Neuronal stem cell (in vitro differentiated cells): ENCODE measurements at regions not wholly inside any gene's neighbourhood (a gene's known extent, or its start where the extent isn't known, plus 50 kb on each side); places are given as distances from the start of the nearest gene placed in this dataset.

Source experiments
- DNase-seq: peaks from one replicate; pipeline ENCODE4 v3.0.0-alpha.2; 2013; ENCODE audit warnings: low spot score
- H2AFZ ChIP-seq: one replicate; pipeline ENCODE4 v1.6.1; 2013; ENCODE audit warnings: mild to moderate bottlenecking, low read length, inconsistent platforms
- H2AK5ac ChIP-seq: 2 replicates; pipeline ENCODE4 v1.6.1; 2013; ENCODE audit warnings: low read depth, mild to moderate bottlenecking, inconsistent platforms, low read length, moderate library complexity, mixed read lengths
- H2BK120ac ChIP-seq: 2 replicates; pipeline ENCODE4 v1.6.1; 2013; ENCODE audit warnings: low read depth, mild to moderate bottlenecking, inconsistent platforms, low read length, moderate library complexity, mixed read lengths
- H2BK12ac ChIP-seq: one replicate; pipeline ENCODE4 v1.6.1; 2013; ENCODE audit warnings: low read length, inconsistent platforms
- H2BK15ac ChIP-seq: 2 replicates; pipeline ENCODE4 v1.6.1; 2013; ENCODE audit warnings: mild to moderate bottlenecking, low read length, inconsistent platforms, mixed read lengths
- H2BK5ac ChIP-seq: one replicate; pipeline ENCODE4 v1.6.1; 2013; ENCODE audit warnings: inconsistent platforms, mild to moderate bottlenecking, low read length, moderate library complexity
- H3K14ac ChIP-seq: one replicate; pipeline ENCODE4 v1.6.1; 2013; ENCODE audit warnings: low read length, inconsistent platforms
- H3K18ac ChIP-seq: 2 replicates; pipeline ENCODE4 v1.6.1; 2013; ENCODE audit warnings: low read length, inconsistent platforms
- H3K23ac ChIP-seq: 2 replicates; pipeline ENCODE4 v1.6.1; 2013; ENCODE audit warnings: low read depth, mild to moderate bottlenecking, mixed read lengths, low read length, inconsistent platforms; ENCODE audit not compliant: poor library complexity
- H3K27ac ChIP-seq: replicated peaks from 3 replicates; pipeline ENCODE4 v1.5.1; 2013; ENCODE audit warnings: low read length, inconsistent platforms
- H3K27me3 ChIP-seq, 3 experiments: 2 replicates each; pipeline ENCODE4 v1.6.1; 2013; ENCODE audit warnings: low read length in 3 of 3, mild to moderate bottlenecking in 2 of 3, inconsistent platforms in 1 of 3, low read depth in 1 of 3, mixed read lengths in 1 of 3, moderate library complexity in 1 of 3; ENCODE audit not compliant: control insufficient read depth in 3 of 3, insufficient read depth in 3 of 3
- H3K36me3 ChIP-seq, 2 donors: replicated peaks in 1 of 2; 2 replicates each; pipeline ENCODE4 v1.6.1; 2013; ENCODE audit warnings: low read length in 2 of 2; ENCODE audit not compliant: control insufficient read depth in 2 of 2, insufficient read depth in 2 of 2
- H3K4ac ChIP-seq: 2 replicates; pipeline ENCODE4 v1.6.1; 2013; ENCODE audit warnings: inconsistent platforms, mild to moderate bottlenecking, low read length, moderate library complexity
- H3K4me1 ChIP-seq, 2 donors: 1 replicate in 1 of 2; 2 replicates in 1 of 2; pipeline ENCODE4 v1.6.1; 2013; ENCODE audit warnings: low read length in 2 of 2, low read depth in 1 of 2; ENCODE audit not compliant: control insufficient read depth in 2 of 2, insufficient read depth in 1 of 2
- H3K4me2 ChIP-seq: one replicate; pipeline ENCODE4 v1.6.1; 2013; ENCODE audit warnings: mild to moderate bottlenecking, low read length, inconsistent platforms; ENCODE audit not compliant: insufficient read depth, poor library complexity, severe bottlenecking
- H3K4me3 ChIP-seq, 2 donors: 2 replicates each; pipeline ENCODE4 v1.5.1; 2013; ENCODE audit warnings: low read length in 2 of 2, mild to moderate bottlenecking in 2 of 2, inconsistent platforms in 1 of 2, moderate library complexity in 1 of 2
- H3K79me1 ChIP-seq: one replicate; pipeline ENCODE4 v1.6.1; 2013; ENCODE audit warnings: low read depth, mild to moderate bottlenecking, inconsistent platforms, low read length, moderate library complexity
- H3K9ac ChIP-seq: one replicate; pipeline ENCODE4 v1.6.1; 2013; ENCODE audit warnings: mild to moderate bottlenecking, low read depth, low read length, inconsistent platforms; ENCODE audit not compliant: poor library complexity
- H3K9me3 ChIP-seq, 2 donors: replicated peaks in 1 of 2; 2 replicates each; pipeline versions ENCODE3 to v1.6.1; 2013; ENCODE audit warnings: low read length in 2 of 2, mild to moderate bottlenecking in 2 of 2, inconsistent platforms in 1 of 2, low read depth in 1 of 2, mixed read lengths in 1 of 2, moderate library complexity in 1 of 2; ENCODE audit not compliant: control insufficient read depth in 2 of 2, insufficient read depth in 1 of 2
- H4K8ac ChIP-seq: one replicate; pipeline ENCODE4 v1.6.1; 2013; ENCODE audit warnings: low read depth, mild to moderate bottlenecking, inconsistent platforms, low read length, moderate library complexity
- H4K91ac ChIP-seq: one replicate; pipeline ENCODE4 v1.6.1; 2013; ENCODE audit warnings: low read length, low read depth, mild to moderate bottlenecking, inconsistent platforms; ENCODE audit not compliant: poor library complexity
- whole genome bisulfite sequencing, 2 donors: extraction: QIAGEN DNeasy Blood & Tissue Kit; methylation state at CpG; one replicate each; pipeline ENCODE4 v1.1.7; 2013; ENCODE audit warnings: missing lambda C conversion rate in 2 of 2, mixed read lengths in 1 of 2; ENCODE audit not compliant: insufficient read length in 2 of 2, insufficient replicate concordance in 1 of 2; ENCODE audit errors: extremely low coverage in 2 of 2; 5-methylcytosine and 5-hydroxymethylcytosine counted together

DNA sequence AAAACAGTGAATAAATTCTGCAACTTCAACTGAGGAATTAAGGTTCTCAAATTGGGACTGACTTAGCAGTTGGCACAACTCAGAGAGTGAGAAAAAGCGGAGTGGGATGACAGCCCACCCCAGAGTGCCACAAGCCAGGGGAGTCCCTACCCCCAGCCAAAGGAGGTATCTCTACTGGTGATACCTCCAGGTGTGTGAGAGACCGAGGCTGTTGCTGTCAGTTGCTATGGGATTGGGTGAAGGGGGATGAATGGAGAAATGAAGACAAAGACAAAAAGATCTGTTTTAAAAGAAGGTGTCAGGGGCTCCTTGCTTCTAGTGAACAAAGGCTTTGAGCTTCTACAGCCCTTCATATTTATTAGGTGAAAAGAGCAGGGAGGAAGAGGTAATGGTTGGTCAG is 71.4 kb upstream of the UGT2B10 start:
- Histone ChIP-seq H2AK5ac (no peak overlapping the region), H2BK120ac (no peak overlapping the region), H3K9ac (no peak overlapping the region), H3K36me3 (no peaks in the 10 kb centered on the region), H2BK5ac (no peak overlapping the region), H2BK12ac (no peak overlapping the region), H3K4me1 (no peaks in the 10 kb centered on the region), H3K27ac (no peak overlapping the region), H3K9me3 (no peaks in the 10 kb centered on the region), H2BK15ac (no peak overlapping the region), H4K8ac (no peak overlapping the region), H3K4me2 (no peak overlapping the region), H3K4ac (no peak overlapping the region), H3K4me3 (no peak overlapping the region), H2AFZ (no peak overlapping the region), H3K79me1 (no peaks in the 10 kb centered on the region), H3K18ac (no peak overlapping the region), H3K23ac (no peak overlapping the region), H3K14ac (no peak overlapping the region), H4K91ac (no peak overlapping the region), H3K27me3 (no peaks in the 10 kb centered on the region)
- no CpG with 5 or more reads among the region's 2 CpGs for WGBS, 2 donors
- no peak for DNase-seq

DNA sequence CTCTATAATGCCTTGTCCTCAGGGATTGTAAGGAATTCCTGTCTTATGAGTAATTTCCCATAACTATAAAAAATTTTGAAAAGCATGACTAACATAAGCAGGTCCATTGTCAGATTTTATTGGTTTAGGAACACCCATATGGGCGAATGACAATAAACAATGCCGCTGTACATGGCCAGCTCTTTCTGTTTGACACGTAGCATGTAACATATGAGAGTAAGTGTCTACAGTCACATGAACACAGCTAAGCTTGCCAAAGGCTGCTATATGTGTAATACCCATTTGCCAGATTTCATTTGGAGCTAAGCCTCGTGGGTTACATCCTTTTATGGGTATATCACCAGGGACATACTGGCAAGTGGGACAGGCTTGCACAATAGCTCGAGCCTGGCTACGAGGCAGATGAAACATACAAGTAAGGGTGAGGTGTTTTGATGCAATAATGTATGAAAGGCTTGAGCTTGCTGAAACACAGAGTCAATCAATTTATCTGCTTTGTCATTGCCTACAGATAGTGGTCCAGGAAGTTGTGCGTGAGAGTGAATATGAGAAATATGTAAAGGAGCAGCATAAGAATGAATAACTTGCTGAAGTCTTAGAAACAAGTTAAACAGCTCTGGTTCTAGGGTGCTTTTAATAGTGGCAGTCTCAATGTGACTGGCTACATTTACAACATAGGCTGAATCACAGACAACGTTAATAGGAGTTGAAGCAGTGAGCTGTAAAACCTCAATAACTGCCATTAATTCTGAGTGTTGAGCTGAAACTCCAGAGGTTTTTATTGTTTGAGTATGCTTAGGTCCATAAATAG is 67.4 kb upstream of the UGT2B10 start:
- Histone ChIP-seq H4K8ac (no peak overlapping the region), H3K9ac (no peak overlapping the region), H3K4me1 (no peaks in the 10 kb centered on the region), H3K9me3 (no peaks in the 10 kb centered on the region), H3K36me3 (no peaks in the 10 kb centered on the region), H2BK5ac (no peak overlapping the region), H4K91ac (no peak overlapping the region), H3K27me3 (no peaks in the 10 kb centered on the region), H3K4me3 (no peak overlapping the region), H2AFZ (no peak overlapping the region), H2AK5ac (no peak overlapping the region), H3K4me2 (no peak overlapping the region), H3K79me1 (no peaks in the 10 kb centered on the region), H2BK15ac (no peak overlapping the region), H3K4ac (no peak overlapping the region), H3K14ac (no peak overlapping the region), H2BK12ac (no peak overlapping the region), H3K23ac (no peak overlapping the region), H3K27ac (no peak overlapping the region), H3K18ac (no peak overlapping the region), H2BK120ac (no peak overlapping the region)
- no peak for DNase-seq
- no CpG with 5 or more reads among the region's 8 CpGs for WGBS, 2 donors

DNA sequence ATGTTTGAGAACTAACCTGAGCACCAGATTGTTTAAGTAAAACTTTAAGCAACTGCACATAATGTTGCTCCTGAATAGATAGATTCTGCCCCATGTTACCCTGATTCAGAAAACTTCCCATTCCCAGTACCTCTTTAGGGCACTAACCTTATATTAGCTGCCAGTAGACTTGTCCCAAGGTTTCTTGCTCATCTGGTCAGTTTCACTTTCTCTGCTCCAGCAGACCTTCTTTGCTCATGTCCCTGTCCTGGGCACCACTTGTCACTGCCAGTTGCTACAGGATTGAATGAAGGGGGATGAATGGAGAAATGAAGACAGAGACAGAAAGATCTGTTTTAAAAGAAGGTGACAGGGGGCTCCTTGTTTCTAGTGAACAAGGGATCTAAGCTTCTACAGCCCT is 65.2 kb upstream of the UGT2B10 start:
- no peaks in the 10 kb centered on the region for H3K9me3 ChIP-seq
- H3K36me3 ChIP-seq = no peaks in the 10 kb centered on the region
- H2BK12ac ChIP-seq = no peak overlapping the region
- no peaks in the 10 kb centered on the region for H3K27me3 ChIP-seq
- no peak overlapping the region for H2BK120ac ChIP-seq
- H2BK15ac ChIP-seq = no peak overlapping the region
- H4K8ac ChIP-seq = no peak overlapping the region
- no peak overlapping the region for H3K4me3 ChIP-seq
- H3K4ac ChIP-seq = no peak overlapping the region
- no peak overlapping the region for H3K14ac ChIP-seq
- H3K4me2 ChIP-seq = no peak overlapping the region
- H4K91ac ChIP-seq = no peak overlapping the region
- H3K18ac ChIP-seq = no peak overlapping the region
- no peak overlapping the region for H2AK5ac ChIP-seq
- no peak overlapping the region for H3K23ac ChIP-seq
- H3K27ac ChIP-seq = no peak overlapping the region
- H2BK5ac ChIP-seq = no peak overlapping the region
- no peak for DNase-seq
- no peak overlapping the region for H3K9ac ChIP-seq
- no peaks in the 10 kb centered on the region for H3K4me1 ChIP-seq
- no peak overlapping the region for H2AFZ ChIP-seq
- no peaks in the 10 kb centered on the region for H3K79me1 ChIP-seq

DNA sequence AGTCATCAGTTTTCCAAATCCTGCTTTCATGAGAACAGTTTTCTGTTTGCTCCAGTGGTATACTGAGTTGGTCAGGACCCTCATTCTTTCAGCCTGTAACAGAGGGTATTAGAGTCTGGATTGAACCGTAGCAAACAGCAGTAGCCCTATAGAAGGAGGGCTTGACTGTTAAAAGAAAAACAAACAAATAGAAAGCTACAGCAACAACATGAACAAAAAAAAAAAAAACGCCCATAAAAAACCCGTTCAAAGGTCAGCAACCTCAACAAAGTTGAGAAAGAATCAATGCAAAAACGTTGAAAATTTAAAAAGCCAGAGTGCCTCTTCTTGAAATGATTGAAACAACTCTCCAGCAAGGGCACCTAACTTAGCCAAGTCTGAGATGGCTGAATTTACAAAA is 64.7 kb upstream of the UGT2B10 start:
- Histone ChIP-seq H2BK120ac (no peak overlapping the region), H3K4me3 (no peak overlapping the region), H3K4ac (no peak overlapping the region), H2BK12ac (no peak overlapping the region), H2BK15ac (no peak overlapping the region), H3K4me2 (no peak overlapping the region), H3K23ac (no peak overlapping the region), H4K91ac (no peak overlapping the region), H3K27me3 (no peaks in the 10 kb centered on the region), H3K36me3 (no peaks in the 10 kb centered on the region), H3K9me3 (no peaks in the 10 kb centered on the region), H3K14ac (no peak overlapping the region), H3K9ac (no peak overlapping the region), H4K8ac (no peak overlapping the region), H2AK5ac (no peak overlapping the region), H2AFZ (no peak overlapping the region), H3K4me1 (no peaks in the 10 kb centered on the region), H2BK5ac (no peak overlapping the region), H3K18ac (no peak overlapping the region), H3K79me1 (no peaks in the 10 kb centered on the region), H3K27ac (no peak overlapping the region)
- WGBS, 2 donors = no CpG with 5 or more reads among the region's 4 CpGs
- DNase-seq = no peak
